Cardiac septum (tissue), 1 donor: ENCODE measurements at regions not wholly inside any gene's neighbourhood (a gene's known extent, or its start where the extent isn't known, plus 50 kb on each side); places are given as distances from the start of the nearest gene placed in this dataset.

Experiments
- DNase-seq: peaks from one replicate; pipeline ENCODE4 v3.0.0-alpha.2; 2020; ENCODE audit warnings: low spot score
- intact Hi-C: fragments of 100-400 bp; cut with DNase I; formaldehyde crosslinking; loops from one replicate; pipeline ENCODE4 v1.14.0; 2022
- donor health status: DM: no; HTN: no; CAD: no.

DNA sequence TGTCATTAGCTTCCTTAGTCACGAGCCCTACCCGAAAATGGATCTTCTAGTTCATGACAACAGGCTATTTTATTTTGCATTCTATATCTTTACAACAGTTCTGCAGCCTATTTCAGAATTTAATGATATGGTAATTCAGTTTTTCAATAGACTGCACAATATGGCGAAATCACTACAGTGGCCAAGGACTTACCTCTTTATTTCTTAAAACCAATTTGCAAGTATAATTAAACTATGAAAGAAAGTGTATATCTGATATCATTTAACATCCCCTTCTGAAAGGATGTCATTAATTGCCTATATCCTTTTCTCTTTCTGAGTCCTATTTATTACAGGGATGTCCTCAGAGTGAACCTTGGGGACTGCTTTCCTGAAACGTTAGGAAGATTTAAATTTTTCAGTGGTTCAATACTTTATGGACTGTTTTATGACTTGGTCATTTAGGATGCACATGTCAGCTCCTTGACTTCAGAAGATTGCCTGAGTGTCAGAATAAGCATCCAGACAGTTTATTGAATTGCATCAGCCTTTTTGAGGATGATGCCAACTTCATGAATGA lies 190.8 kb upstream of the GEMIN8 start:
- intact Hi-C loops, result no loop called here
- no peak for DNase-seq

DNA sequence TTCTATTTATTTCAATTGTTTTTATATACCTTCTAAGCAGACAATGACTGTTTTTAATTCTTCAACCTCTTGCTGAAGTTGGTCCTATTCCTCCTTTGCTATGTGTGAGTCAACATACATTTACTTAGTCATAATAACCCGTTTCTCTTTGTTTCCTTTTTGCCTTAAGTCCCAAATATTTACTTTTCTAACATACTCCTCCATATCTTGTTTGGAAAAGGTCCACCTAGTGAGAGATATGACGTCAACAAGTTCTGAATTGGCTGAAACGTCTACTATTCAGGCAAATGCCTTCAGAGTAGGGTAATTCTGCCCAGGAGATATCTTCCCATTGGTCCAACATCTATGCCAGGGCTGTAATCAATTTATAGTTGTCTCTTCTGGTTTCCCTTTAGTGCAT lies 179.3 kb upstream of the GEMIN8 start:
- intact Hi-C loops, result no loop called here
- DNase-seq, result no peak

DNA sequence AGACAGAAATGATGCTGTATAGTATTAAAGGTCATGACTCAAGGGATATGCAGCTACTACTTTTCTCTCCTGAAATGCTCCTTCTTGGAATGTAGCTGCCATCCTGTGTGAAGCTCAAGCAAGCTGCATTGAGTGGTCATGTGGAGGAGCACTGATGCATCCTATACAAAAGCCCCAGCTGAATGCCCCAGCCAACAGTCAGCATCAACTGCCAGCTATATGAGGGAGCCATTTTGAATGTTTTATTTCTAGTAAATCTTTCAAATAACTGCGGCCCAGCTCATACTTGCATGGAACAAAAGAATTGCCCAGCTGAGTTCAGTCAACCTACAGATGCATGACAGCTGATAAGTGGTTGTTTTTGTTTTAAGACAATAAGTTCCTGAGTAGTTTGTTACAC lies 165.0 kb upstream of the GEMIN8 start:
- intact Hi-C loops, result no loop called here
- DNase-seq, result no peak

DNA sequence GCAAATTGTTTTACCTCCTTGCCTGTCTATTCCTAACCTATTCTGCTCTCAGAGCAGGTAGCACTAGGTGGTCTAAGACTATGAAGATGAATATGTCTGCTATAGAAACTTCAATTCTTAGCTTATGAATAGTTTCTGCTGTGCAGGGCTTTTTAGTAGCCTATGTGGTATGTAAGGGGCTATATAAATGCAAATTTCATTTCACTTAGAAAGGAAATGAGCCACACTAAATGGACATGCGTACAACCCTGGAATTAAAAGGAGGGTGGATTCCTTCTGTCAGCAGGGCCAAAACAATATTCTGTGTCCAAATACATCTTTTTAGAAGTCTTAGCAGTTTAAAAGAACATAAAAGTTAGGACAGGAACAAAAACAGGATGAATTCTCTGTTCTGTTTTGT lies 163.9 kb upstream of the GEMIN8 start:
- intact Hi-C loops, result no loop called here
- DNase-seq, result no peak

DNA sequence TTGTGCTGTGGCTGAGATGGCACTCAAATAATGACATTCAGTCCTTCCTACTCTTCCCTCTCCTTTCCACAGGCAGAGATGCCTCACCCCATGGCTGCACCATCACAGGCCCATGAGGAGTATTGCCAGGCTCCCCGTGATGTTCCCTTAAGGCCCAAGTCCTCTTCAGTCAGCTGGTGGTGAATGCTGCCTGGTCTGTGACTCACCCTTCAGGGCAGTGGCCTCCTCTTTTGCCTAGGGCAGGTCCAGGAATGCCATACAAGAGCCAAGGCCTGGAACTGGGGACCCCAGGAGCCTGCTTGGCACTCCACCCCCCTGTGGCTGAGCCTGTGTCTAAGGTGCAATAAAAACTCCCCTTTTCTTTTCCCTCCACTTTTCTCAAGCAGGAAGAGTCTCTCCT lies 144.2 kb upstream of the GEMIN8 start:
- intact Hi-C loops, result no loop called here
- DNase-seq, result no peak

DNA sequence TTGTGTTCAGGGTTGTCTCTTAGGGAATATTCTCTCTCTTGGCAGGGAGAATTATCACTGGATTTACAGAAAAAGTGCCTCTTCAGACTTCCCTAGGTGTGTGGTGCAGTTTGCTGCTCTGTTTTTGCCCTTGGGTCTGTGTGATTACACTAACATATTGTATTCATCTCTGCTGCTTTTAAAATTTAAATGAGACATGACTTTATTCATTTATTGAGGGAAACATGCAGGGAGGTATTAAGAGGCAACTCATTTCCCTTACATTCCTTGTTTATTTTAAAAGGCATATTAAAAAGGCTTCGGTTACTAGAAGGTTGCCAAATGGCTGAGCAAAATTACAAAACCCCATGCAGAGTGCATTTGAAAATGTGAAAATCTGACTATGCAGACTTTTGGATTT lies 135.1 kb upstream of the GEMIN8 start:
- no peak for DNase-seq
- intact Hi-C loops, result no loop called here

DNA sequence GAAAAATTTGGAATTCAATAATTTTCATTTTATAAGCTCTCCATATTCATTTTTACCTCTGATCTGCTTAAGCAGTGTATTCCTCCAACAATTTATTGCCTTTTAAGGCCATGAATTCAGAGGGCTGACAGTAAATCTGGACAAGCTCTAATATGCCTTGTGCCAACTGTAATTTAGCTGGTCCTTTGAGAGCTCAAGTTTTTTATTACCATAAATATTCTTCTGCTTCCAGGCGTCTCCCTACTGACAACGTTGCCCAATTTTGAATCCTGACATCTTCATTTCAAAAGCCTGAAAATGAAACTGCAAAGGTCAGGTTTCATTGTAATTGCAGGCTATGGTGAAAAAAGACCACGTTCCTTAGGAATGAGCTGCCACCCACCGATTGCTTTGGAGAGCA lies 95.8 kb upstream of the GEMIN8 start:
- DNase-seq, result no peak
- intact Hi-C loops, result no loop called here

DNA sequence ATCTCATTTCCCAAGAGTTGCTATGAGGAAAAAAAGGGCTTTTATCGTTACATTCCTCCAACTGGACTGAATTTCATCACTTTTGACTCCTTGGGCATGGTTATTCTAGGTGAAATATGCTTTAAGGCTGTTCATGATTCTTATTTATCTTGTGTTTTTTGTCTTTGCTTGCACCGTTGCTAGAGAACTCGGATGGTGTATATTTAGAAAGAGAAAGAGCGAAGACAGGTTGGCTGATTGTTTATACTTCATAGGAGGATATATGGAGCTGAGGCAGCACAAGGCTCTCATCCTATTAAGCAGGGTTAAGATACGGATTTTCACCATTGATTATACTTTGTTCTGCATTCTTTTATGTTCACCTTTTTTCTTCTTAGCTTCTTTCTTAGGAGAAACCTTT lies 94.9 kb upstream of the GEMIN8 start:
- intact Hi-C loops, result no loop called here

DNA sequence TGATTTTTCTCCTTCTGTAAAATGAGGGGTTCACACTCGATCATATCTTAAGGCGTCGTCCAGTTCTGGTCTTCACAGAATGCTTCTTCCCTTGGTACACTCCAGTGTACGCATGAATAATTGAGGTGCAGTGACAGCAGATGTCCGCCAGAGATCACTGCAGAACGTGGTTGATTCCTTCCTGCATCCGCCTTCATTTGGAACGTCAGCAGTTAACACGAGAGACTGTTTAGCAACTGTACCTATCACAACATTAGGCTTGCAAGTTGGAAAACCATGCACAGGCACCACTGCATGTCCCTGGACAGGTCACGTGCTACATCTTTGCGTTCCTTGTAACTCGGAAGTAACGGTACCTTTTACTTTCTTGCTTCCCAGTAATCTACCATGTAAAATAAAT lies 66.0 kb upstream of the GEMIN8 start:
- intact Hi-C loops, result loop anchor here (10.0 kb wide), 1 partner anchor 429 kb away; the partner anchor contains the start of gene GLRA2
- DNase-seq, result no peak

More for the DNA sequence above, 94.9 kb upstream of the GEMIN8 start:
- no peak for DNase-seq

DNA sequence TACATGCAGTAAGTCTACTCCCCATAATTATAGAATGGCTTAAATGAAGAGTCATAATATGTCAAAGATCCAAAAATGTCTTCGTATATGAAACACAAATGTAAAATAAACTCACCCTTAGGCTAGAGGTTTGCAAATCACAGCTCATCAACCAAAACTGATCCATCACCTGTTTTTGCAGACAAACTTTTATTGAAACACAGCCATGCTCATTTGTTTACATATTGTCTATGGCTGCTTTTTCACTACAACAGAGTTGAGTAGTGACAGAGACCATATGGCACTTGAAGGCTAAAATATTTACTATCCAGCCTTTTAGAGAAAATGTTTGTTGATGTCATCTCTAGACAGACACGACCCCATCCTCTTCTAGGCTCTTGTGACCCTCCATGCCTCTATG lies 64.5 kb upstream of the GEMIN8 start:
- DNase-seq, result no peak
- intact Hi-C loops, result loop anchor here (10.0 kb wide), 1 partner anchor 431 kb away; the partner anchor contains the start of gene GLRA2

DNA sequence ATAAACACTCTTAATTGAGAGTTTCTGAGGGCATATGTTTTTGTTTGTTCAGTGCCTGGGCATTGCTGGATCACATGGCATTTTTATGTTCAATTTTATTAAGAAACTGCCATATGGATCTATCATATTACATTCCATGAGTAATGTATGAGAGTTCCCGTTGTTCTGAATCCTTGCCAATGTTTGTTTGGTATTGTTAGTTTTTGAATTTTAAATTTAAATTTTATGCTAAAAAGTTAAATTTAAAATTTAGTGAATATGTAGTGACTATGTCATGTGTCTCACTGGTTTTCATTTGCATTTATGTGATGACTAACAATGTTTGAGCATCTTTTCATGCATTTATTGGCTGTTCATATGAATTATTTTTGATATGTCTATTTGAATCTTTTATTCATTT lies 54.8 kb upstream of the GEMIN8 start:
- intact Hi-C loops, result no loop called here
- DNase-seq, result no peak

DNA sequence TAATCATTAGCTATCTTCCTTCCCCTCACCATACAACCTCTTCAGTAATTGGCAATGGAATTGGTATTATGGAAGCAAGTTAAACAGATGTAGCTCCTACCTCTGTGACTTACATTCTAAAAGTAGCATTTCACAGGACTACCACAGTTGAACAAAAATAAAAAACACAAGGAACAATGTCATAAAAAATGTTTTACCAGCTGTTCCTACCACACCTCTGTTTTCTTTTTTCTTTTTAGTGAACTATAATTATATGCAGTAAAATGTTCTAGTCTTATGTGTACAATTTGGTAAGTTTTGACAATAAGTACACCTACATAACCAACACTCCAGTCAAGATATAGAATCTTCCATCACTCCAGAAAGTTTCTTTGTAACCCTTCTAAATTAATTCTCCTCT lies 54.1 kb upstream of the GEMIN8 start:
- no peak for DNase-seq
- intact Hi-C loops, result no loop called here

DNA sequence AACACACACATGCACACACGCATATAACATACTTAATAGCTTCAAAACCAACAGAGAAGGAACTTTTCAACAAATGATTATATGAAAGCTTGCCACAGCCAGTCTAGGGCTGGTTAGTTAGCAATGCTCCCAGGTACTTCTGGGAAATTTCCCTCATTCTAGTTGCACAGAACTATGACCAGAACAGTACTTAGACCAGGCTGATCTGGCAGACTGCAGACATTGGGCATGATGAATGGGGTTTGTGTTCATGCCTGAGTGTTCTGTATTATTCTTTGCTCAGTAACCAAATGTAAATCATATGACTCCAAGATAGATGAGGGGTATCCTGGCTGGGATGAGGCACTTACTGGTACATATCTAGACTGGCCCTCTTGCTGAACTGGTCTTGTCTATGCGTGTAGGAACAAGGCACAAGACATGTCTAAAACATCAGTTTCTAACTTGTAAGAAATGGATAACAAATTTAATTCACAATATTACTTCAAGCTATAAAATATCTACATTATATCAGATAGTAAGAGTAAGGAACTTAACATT lies 50.3 kb upstream of the GEMIN8 start:
- intact Hi-C loops, result no loop called here
- DNase-seq, result no peak
